ENCODE measurements at regions not wholly inside any gene's neighbourhood (a gene's known extent, or its start where the extent isn't known, plus 50 kb on each side); places are given as distances from the start of the nearest gene placed in this dataset.

- CTCF ChIA-PET, result no interaction called here
- no peak overlapping the region for H3K27ac Mint-ChIP-seq
- ATAC-seq (no peak), DNase-seq (no peak)
- POLR2A ChIA-PET, result no interaction called here
- H3K27me3 Mint-ChIP-seq, result no peaks in the 10 kb centered on the region
- no peak overlapping the region for H3K4me3 Mint-ChIP-seq
- no peaks in the 10 kb centered on the region for H3K36me3 Mint-ChIP-seq (ENCODE audit: low read depth)
- H3K4me1 Mint-ChIP-seq (ENCODE audit: low read depth), result no peaks in the 10 kb centered on the region
- TF ChIP-seq, protein P1, sequence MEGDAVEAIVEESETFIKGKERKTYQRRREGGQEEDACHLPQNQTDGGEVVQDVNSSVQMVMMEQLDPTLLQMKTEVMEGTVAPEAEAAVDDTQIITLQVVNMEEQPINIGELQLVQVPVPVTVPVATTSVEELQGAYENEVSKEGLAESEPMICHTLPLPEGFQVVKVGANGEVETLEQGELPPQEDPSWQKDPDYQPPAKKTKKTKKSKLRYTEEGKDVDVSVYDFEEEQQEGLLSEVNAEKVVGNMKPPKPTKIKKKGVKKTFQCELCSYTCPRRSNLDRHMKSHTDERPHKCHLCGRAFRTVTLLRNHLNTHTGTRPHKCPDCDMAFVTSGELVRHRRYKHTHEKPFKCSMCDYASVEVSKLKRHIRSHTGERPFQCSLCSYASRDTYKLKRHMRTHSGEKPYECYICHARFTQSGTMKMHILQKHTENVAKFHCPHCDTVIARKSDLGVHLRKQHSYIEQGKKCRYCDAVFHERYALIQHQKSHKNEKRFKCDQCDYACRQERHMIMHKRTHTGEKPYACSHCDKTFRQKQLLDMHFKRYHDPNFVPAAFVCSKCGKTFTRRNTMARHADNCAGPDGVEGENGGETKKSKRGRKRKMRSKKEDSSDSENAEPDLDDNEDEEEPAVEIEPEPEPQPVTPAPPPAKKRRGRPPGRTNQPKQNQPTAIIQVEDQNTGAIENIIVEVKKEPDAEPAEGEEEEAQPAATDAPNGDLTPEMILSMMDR (IDR thresholded peaks at IDR 0.05), result no peak
- intact Hi-C loops (cut with micrococcal nuclease), result no loop called here
- H3K9me3 Mint-ChIP-seq, result peaks cover 12% of the 10 kb centered on the region
Observed at GRCh38 chr5:17888155-17888554, 253.9 kb downstream of the TAF11L14 start.

- H3K4me1 Mint-ChIP-seq (ENCODE audit: low read depth), result no peaks in the 10 kb centered on the region
- intact Hi-C loops (cut with micrococcal nuclease), result no loop called here
- ChIA-PET CTCF (no interaction called here), POLR2A (no interaction called here)
- ATAC-seq (no peak), DNase-seq (no peak)
- TF ChIP-seq, protein P1 (IDR thresholded peaks at IDR 0.05), result no peak
- H3K36me3 Mint-ChIP-seq (ENCODE audit: low read depth), result no peaks in the 10 kb centered on the region
- no peaks in the 10 kb centered on the region for H3K27me3 Mint-ChIP-seq
- H3K27ac Mint-ChIP-seq, result no peak overlapping the region
- H3K4me3 Mint-ChIP-seq, result no peak overlapping the region
- peaks cover 7% of the 10 kb centered on the region for H3K9me3 Mint-ChIP-seq
Observed at GRCh38 chr5:17890501-17890900, 256.2 kb downstream of the TAF11L14 start.

DNA sequence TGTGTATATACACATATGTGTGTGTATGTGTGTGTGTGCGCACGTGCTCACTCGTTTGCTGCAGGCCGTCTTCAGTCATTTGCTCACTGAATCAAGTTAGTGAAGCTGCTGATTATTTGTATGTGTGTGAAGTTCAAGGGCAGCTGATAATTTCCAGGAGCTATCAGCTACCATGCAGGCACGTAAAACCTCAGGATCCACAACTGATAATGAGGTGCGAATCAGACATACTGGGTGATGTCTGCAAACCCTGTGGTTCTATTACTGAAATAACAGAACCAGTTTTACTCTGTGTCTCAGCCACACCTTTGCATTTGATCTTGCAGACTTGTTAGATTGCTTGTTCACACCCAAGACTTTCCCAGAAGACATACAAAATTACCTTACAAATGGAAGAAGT lies 257.6 kb downstream of the TAF11L14 start:
- Mint-ChIP-seq H3K27me3 (no peaks in the 10 kb centered on the region), H3K4me1 (ENCODE audit: low read depth) (no peaks in the 10 kb centered on the region), H3K36me3 (ENCODE audit: low read depth) (no peaks in the 10 kb centered on the region), H3K27ac (no peak overlapping the region), H3K4me3 (no peak overlapping the region), H3K9me3 (peaks cover 6% of the 10 kb centered on the region)
- no peak for ATAC-seq
- POLR2A ChIA-PET, result no interaction called here
- no peak for DNase-seq
- CTCF ChIA-PET, result no interaction called here
- TF ChIP-seq, protein P1 (IDR thresholded peaks at IDR 0.05), result no peak
- intact Hi-C loops (cut with micrococcal nuclease), result no loop called here

DNA sequence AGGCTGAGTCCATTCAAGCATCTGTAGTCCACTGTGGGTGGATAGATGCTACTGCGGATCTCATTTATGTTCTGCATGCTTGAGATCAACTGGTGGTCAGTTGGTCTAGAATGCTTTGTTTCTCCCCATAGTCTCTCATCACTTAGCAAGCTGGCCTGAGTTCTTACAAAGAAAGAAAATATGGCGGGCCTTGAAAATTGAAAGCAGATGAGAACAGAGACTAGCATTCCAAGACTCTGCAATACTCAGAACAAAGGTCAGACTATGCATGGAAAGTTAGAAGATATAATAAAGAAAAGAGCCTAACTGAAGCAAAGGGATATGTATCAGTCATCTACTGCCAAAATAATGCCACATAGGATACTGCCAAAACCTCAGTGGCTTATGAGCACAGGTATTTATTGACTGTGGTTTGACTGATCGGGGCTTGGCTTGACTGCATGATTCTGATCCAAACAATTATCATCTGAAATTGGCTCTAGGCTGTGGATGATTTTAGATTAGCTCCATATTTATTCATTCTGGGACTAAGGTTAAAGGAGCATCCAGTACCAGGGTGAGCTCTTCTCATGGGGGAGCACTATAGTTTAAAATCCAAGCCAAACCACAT lies 258.9 kb downstream of the TAF11L14 start:
- H3K27me3 Mint-ChIP-seq, result no peaks in the 10 kb centered on the region
- intact Hi-C loops (cut with micrococcal nuclease), result no loop called here
- no peaks in the 10 kb centered on the region for H3K36me3 Mint-ChIP-seq (ENCODE audit: low read depth)
- TF ChIP-seq, protein P1 (IDR thresholded peaks at IDR 0.05), result no peak
- ATAC-seq (no peak), DNase-seq (no peak)
- ChIA-PET POLR2A (no interaction called here), CTCF (no interaction called here)
- H3K4me3 Mint-ChIP-seq, result no peak overlapping the region
- H3K4me1 Mint-ChIP-seq (ENCODE audit: low read depth), result no peaks in the 10 kb centered on the region
- peaks cover 5% of the 10 kb centered on the region for H3K9me3 Mint-ChIP-seq
- H3K27ac Mint-ChIP-seq, result no peak overlapping the region

GRCh38 chr5:17895288-17896033 lies 261.2 kb downstream of the TAF11L14 start:
- no peaks in the 10 kb centered on the region for H3K36me3 Mint-ChIP-seq (ENCODE audit: low read depth)
- CTCF ChIA-PET, result no interaction called here
- H3K9me3 Mint-ChIP-seq, result peaks cover 7% of the 10 kb centered on the region
- no peak for ATAC-seq
- DNase-seq, result no peak
- H3K4me1 Mint-ChIP-seq (ENCODE audit: low read depth), result no peaks in the 10 kb centered on the region
- TF ChIP-seq, protein P1 (IDR thresholded peaks at IDR 0.05), result no peak
- H3K27ac Mint-ChIP-seq, result no peak overlapping the region
- POLR2A ChIA-PET, result no interaction called here
- intact Hi-C loops (cut with micrococcal nuclease), result no loop called here
- no peaks in the 10 kb centered on the region for H3K27me3 Mint-ChIP-seq
- no peak overlapping the region for H3K4me3 Mint-ChIP-seq

Data from activated CD8-positive, alpha-beta T cell treated with anti-CD3 and anti-CD28 coated beads for 36 hours (primary cell).